Uterus (tissue), 3 donors: ENCODE measurements at regions not wholly inside any gene's neighbourhood (a gene's known extent, or its start where the extent isn't known, plus 50 kb on each side); places are given as distances from the start of the nearest gene placed in this dataset.

ENCODE experiments used
- DNase-seq, 2 donors: peaks; one replicate each; pipeline ENCODE4 v3.0.0-alpha.2; 2019 to 2020
- H3K27ac ChIP-seq, 2 donors: fragments of 200-600 bp; sonication (generic); 1 replicate in 1 of 2; 2 replicates in 1 of 2; pipeline ENCODE4 v1.5.1; 2016 to 2018
- H3K27me3 ChIP-seq, 2 donors: fragments of 200-600 bp; sonication (generic); one replicate each; pipeline ENCODE4 v1.5.1; 2018 to 2019; ENCODE audit warnings: control low read depth in 1 of 2
- H3K36me3 ChIP-seq, 2 donors: fragments of 200-600 bp; sonication (generic); one replicate each; pipeline ENCODE4 v1.5.1; 2019; ENCODE audit warnings: control low read depth in 1 of 2
- H3K4me1 ChIP-seq, 2 donors: fragments of 200-600 bp; sonication (generic); one replicate each; pipeline ENCODE4 v1.5.1; 2018 to 2019; ENCODE audit warnings: control low read depth in 1 of 2
- H3K4me3 ChIP-seq, 2 donors: fragments of 200-600 bp; sonication (generic); 1 replicate in 1 of 2; 2 replicates in 1 of 2; pipeline ENCODE4 v1.5.1; 2018 to 2019; ENCODE audit warnings: mild to moderate bottlenecking in 1 of 2
- H3K9me3 ChIP-seq, 2 donors: fragments of 200-600 bp; sonication (generic); one replicate each; pipeline ENCODE4 v1.5.1; 2019; ENCODE audit warnings: control low read depth in 1 of 2
- CTCF ChIP-seq, 4 experiments: fragments of 200-600 bp in 2 of 4; fragments of 450-650 bp in 2 of 4; sonication (generic) in 2 of 4; IDR thresholded peaks; one replicate each; pipeline ENCODE4 v1.5.1; 2016 to 2019; ENCODE audit warnings: antibody characterized with exemption in 4 of 4, mild to moderate bottlenecking in 2 of 4, moderate library complexity in 1 of 4
- POLR2A ChIP-seq, 2 donors: fragments of 450-650 bp; IDR thresholded peaks; one replicate each; pipeline ENCODE4 v1.6.1; 2016; ENCODE audit warnings: antibody characterized with exemption in 2 of 2, mild to moderate bottlenecking in 1 of 2, moderate library complexity in 1 of 2
- intact Hi-C: fragments of 100-400 bp; cut with DNase I; formaldehyde crosslinking; loops from one replicate; pipeline ENCODE4 v1.15.1; 2023; ENCODE audit warnings: low total_unique reads
- donor health status: DM: yes; HTN: yes; CAD: no.

- Histone ChIP-seq H3K36me3 (no peaks in the 10 kb centered on the region), H3K4me1 (no peaks in the 10 kb centered on the region), H3K27me3 (no peaks in the 10 kb centered on the region), H3K27ac (no peak overlapping the region), H3K4me3 (no peak overlapping the region), H3K9me3 (no peaks in the 10 kb centered on the region)
- intact Hi-C loops: no loop called here
- TF ChIP-seq CTCF (IDR thresholded peaks at IDR 0.05) (no peak), POLR2A (IDR thresholded peaks at IDR 0.05) (no peak)
- DNase-seq: no peak
Measured at GRCh38 chr19:27929399-27929798, 1283.6 kb downstream of the UQCRFS1 start.

GRCh38 chr19:27925202-27925601, 1287.7 kb downstream of the UQCRFS1 start:
- Histone ChIP-seq H3K4me1 (no peaks in the 10 kb centered on the region), H3K27me3 (no peaks in the 10 kb centered on the region), H3K4me3 (no peak overlapping the region), H3K9me3 (no peaks in the 10 kb centered on the region), H3K27ac (no peak overlapping the region), H3K36me3 (no peaks in the 10 kb centered on the region)
- TF ChIP-seq CTCF (IDR thresholded peaks at IDR 0.05): no peak
- TF ChIP-seq POLR2A (IDR thresholded peaks at IDR 0.05): no peak
- intact Hi-C loops: no loop called here
- DNase-seq: no peak

GRCh38 chr19:27922970-27923369, 1290.0 kb downstream of the UQCRFS1 start:
- Histone ChIP-seq H3K9me3 (no peaks in the 10 kb centered on the region), H3K27me3 (no peaks in the 10 kb centered on the region), H3K4me1 (no peaks in the 10 kb centered on the region), H3K4me3 (no peak overlapping the region), H3K36me3 (no peaks in the 10 kb centered on the region), H3K27ac (no peak overlapping the region)
- no peak for DNase-seq
- no peak for TF ChIP-seq CTCF (IDR thresholded peaks at IDR 0.05)
- no peak for TF ChIP-seq POLR2A (IDR thresholded peaks at IDR 0.05)
- intact Hi-C loops: no loop called here

GRCh38 chr19:27920774-27921173, 1292.2 kb downstream of the UQCRFS1 start:
- Histone ChIP-seq H3K27me3 (no peaks in the 10 kb centered on the region), H3K4me3 (no peak overlapping the region), H3K9me3 (no peaks in the 10 kb centered on the region), H3K27ac (no peak overlapping the region), H3K36me3 (no peaks in the 10 kb centered on the region), H3K4me1 (no peaks in the 10 kb centered on the region)
- intact Hi-C loops: no loop called here
- no peak for TF ChIP-seq POLR2A (IDR thresholded peaks at IDR 0.05)
- TF ChIP-seq CTCF (IDR thresholded peaks at IDR 0.05): no peak
- DNase-seq: no peak

- Histone ChIP-seq H3K4me3 (no peak overlapping the region), H3K36me3 (no peaks in the 10 kb centered on the region), H3K4me1 (no peaks in the 10 kb centered on the region), H3K27ac (no peak overlapping the region), H3K27me3 (no peaks in the 10 kb centered on the region), H3K9me3 (no peaks in the 10 kb centered on the region)
- TF ChIP-seq CTCF (IDR thresholded peaks at IDR 0.05) (no peak), POLR2A (IDR thresholded peaks at IDR 0.05) (no peak)
- DNase-seq: no peak
- intact Hi-C loops: no loop called here
Measured at GRCh38 chr19:27918818-27919217, 1294.1 kb downstream of the UQCRFS1 start.
